ENCODE measurements at regions not wholly inside any gene's neighbourhood (a gene's known extent, or its start where the extent isn't known, plus 50 kb on each side); places are given as distances from the start of the nearest gene placed in this dataset.

DNA sequence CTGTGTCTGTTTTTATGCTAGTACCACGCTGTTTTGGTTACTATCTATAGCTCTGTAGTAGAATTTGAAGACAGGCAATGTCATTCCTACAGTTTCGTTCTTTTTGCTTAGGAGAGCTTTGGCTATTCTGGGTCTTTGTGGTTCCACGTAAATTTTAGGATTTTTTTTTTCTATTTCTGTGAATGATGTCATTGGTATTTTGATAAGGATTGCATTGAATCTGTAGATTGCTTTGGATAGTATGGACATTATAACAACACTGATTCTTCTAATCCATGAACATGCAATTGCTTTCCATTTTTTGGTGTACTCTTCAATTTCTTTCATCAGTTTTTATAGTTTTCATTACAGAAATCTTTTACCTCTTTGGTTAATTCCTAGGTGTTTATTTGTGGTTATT is 345.2 kb downstream of the TMEM121 start:
- H3K9me3 ChIP-seq (ENCODE audit: low read depth) = no peaks in the 10 kb centered on the region
- no peak for DNase-seq (ENCODE audit: low read depth in 1 of 2, low spot score in 1 of 2)
- H3K27ac ChIP-seq = no peak overlapping the region
- H3K4me3 ChIP-seq = no peak overlapping the region
- H3K4me1 ChIP-seq (ENCODE audit: low read depth) = no peaks in the 10 kb centered on the region
- H3K36me3 ChIP-seq = no peaks in the 10 kb centered on the region
- H3K27me3 ChIP-seq = no peaks in the 10 kb centered on the region
- TF ChIP-seq, protein P1, sequence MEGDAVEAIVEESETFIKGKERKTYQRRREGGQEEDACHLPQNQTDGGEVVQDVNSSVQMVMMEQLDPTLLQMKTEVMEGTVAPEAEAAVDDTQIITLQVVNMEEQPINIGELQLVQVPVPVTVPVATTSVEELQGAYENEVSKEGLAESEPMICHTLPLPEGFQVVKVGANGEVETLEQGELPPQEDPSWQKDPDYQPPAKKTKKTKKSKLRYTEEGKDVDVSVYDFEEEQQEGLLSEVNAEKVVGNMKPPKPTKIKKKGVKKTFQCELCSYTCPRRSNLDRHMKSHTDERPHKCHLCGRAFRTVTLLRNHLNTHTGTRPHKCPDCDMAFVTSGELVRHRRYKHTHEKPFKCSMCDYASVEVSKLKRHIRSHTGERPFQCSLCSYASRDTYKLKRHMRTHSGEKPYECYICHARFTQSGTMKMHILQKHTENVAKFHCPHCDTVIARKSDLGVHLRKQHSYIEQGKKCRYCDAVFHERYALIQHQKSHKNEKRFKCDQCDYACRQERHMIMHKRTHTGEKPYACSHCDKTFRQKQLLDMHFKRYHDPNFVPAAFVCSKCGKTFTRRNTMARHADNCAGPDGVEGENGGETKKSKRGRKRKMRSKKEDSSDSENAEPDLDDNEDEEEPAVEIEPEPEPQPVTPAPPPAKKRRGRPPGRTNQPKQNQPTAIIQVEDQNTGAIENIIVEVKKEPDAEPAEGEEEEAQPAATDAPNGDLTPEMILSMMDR (IDR thresholded peaks at IDR 0.05; ENCODE audit: low read depth, low read length) = no peak

DNA sequence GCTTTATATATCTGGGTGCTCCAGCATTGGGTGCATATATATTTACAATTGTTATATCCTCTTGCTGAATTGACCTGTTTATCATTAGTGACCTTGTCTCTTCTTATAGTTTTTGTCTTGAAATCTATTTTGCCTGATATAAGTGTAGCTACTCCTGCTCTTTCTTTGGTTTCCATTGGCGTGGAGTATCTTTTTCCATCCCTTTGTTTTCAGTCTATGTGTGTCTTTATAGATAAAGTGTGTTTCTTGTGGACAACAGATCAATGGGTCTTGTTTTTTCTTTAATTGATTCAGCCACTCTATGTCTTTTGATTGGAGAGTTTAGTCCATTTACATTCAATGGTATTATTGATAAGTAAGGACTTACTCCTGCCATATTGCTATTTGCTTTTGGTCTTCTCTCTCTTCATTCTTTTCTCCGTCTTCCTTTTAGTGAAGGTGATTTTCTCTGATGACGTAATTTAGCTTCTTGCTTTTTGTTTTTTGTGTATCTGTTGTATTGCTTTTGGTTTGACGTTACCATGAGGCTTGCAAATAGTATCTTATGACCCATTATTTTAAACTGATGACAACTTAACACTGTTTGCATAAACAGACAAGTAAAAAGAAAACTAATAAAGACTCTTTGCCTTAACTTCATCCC is 347.6 kb downstream of the TMEM121 start:
- H3K27me3 ChIP-seq = no peaks in the 10 kb centered on the region
- no peak for DNase-seq (ENCODE audit: low read depth in 1 of 2, low spot score in 1 of 2)
- TF ChIP-seq, protein P1 (IDR thresholded peaks at IDR 0.05; ENCODE audit: low read depth, low read length) = no peak

DNA sequence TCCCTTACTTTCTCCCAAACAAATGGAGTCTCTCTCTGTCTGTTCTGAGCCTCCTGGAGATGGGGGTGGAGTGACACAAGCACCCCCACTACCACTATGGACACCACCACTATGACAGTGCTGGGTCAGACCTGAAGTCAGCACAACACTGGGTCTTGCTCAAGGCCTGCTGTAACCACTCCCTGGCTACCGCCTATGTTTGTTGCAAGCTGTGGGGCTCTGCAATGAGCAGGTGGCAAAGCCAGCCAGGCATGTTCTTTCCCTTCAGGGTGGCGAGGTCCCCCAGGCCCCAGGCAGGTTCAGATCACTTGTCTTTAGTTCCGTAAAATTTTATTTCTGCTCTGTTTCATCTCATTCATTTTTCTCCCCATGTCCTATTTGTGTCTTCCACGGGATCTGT is 349.8 kb downstream of the TMEM121 start:
- no peaks in the 10 kb centered on the region for H3K36me3 ChIP-seq
- no peak overlapping the region for H3K27ac ChIP-seq
- H3K4me1 ChIP-seq (ENCODE audit: low read depth) = no peaks in the 10 kb centered on the region
- no peak for DNase-seq (ENCODE audit: low read depth in 1 of 2, low spot score in 1 of 2)
- TF ChIP-seq, protein P1 (IDR thresholded peaks at IDR 0.05; ENCODE audit: low read depth, low read length) = no peak
- H3K4me3 ChIP-seq = no peak overlapping the region
- H3K27me3 ChIP-seq = no peaks in the 10 kb centered on the region
- no peaks in the 10 kb centered on the region for H3K9me3 ChIP-seq (ENCODE audit: low read depth)

More for the DNA sequence above, 347.6 kb downstream of the TMEM121 start:
- no peaks in the 10 kb centered on the region for H3K36me3 ChIP-seq
- H3K9me3 ChIP-seq (ENCODE audit: low read depth) = no peaks in the 10 kb centered on the region
- H3K4me3 ChIP-seq = no peak overlapping the region
- no peaks in the 10 kb centered on the region for H3K4me1 ChIP-seq (ENCODE audit: low read depth)
- no peak overlapping the region for H3K27ac ChIP-seq

DNA sequence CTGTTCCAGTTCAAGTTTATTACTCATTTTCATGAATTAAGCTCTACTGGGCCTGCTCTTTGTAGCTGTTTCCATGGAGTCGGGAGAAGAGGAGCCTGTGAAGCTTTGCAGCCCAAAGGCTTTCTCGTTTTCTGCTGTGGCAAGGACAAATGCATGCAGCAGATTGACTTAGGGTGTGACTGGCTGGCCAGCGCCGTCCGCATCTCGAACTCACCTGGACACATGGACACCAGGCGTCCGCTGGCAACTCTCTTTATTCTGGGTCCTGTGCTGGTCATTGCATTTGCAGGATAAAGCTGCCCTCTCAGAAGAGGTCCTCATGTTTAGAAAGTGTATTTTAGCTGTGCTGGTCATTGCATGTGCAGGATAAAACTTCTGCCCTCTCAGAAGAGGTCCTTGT is 350.4 kb downstream of the TMEM121 start:
- Histone ChIP-seq H3K27me3 (no peaks in the 10 kb centered on the region), H3K4me1 (ENCODE audit: low read depth) (no peaks in the 10 kb centered on the region), H3K9me3 (ENCODE audit: low read depth) (no peaks in the 10 kb centered on the region), H3K27ac (no peak overlapping the region), H3K36me3 (no peaks in the 10 kb centered on the region), H3K4me3 (no peak overlapping the region)
- no peak for DNase-seq (ENCODE audit: low read depth in 1 of 2, low spot score in 1 of 2)
- TF ChIP-seq, protein P1 (IDR thresholded peaks at IDR 0.05; ENCODE audit: low read depth, low read length) = no peak

DNA sequence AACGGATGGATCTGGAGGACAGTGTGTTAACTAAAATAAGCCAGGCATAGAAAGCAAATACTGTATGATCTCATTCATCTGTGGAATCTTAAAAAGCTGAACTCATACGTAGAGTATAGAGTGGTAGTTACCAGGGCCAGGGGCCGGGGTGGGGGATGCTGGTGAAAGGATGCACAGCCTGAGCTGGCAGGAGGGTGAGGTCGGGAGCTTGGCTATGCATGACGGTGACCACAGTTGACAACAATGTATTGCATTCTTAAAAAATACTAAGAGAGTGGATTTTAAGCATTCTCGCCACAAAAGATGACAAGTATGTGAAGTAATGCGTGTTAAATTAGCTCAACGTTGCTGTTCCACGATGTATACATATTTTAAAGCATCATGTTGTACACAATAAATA is 351.3 kb downstream of the TMEM121 start:
- Histone ChIP-seq H3K9me3 (ENCODE audit: low read depth) (no peaks in the 10 kb centered on the region), H3K4me3 (no peak overlapping the region), H3K27me3 (no peaks in the 10 kb centered on the region), H3K36me3 (no peaks in the 10 kb centered on the region), H3K27ac (no peak overlapping the region), H3K4me1 (ENCODE audit: low read depth) (no peaks in the 10 kb centered on the region)
- TF ChIP-seq, protein P1 (IDR thresholded peaks at IDR 0.05; ENCODE audit: low read depth, low read length) = no peak
- DNase-seq (ENCODE audit: low read depth in 1 of 2, low spot score in 1 of 2) = no peak
